ENCODE measurements at regions not wholly inside any gene's neighbourhood (a gene's known extent, or its start where the extent isn't known, plus 50 kb on each side); places are given as distances from the start of the nearest gene placed in this dataset.

DNA sequence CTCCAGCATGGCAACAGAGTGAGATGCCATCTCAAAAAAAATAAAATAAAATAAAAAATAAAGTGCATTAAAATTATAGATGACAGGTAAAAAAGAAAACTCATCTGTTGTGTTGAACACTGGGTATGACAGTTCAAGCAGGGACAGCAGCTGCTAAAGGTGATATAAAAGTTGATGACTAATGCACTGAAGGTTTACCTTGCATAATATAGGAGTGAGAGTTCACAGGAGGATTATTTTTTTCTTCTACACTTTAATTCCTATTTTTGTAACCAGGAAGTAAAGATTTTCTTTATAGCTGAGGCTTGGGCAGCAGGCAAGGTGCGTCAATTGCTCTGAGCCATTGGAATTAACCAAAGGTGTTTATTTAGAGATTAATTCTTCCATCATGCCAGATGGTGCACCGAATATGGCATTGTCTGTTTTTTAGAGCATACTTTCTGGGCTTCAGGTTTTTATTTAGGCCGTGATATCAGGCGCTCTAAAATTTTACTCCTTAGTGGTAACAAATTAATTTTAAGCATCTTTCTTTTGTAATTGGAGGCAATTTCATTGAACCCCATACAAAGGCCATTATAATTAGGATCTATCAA is 337.0 kb upstream of the SLC10A2 start:
- Histone ChIP-seq H3K14ac (ENCODE audit: low read length) (no peak overlapping the region), H3K9ac (ENCODE audit: low read depth, low read length, poor library complexity) (no peak overlapping the region), H2AK5ac (ENCODE audit: low read depth, low read length) (no peak overlapping the region), H2AFZ (ENCODE audit: low read length) (no peak overlapping the region), H4K8ac (ENCODE audit: low read depth, low read length) (no peak overlapping the region), H3K4me2 (ENCODE audit: insufficient read depth, low read length, poor library complexity, severe bottlenecking) (no peak overlapping the region), H4K91ac (ENCODE audit: low read depth, low read length, poor library complexity) (no peak overlapping the region), H2BK15ac (ENCODE audit: low read length) (no peak overlapping the region), H3K23ac (ENCODE audit: low read depth, low read length, poor library complexity) (no peak overlapping the region), H3K79me1 (ENCODE audit: low read depth, low read length) (no peaks in the 10 kb centered on the region), H3K18ac (ENCODE audit: low read length) (no peak overlapping the region), H2BK5ac (ENCODE audit: low read length) (no peak overlapping the region), H3K27me3 (ENCODE audit: control insufficient read depth in 3 of 3, insufficient read depth in 3 of 3, low read depth in 1 of 3, low read length in 3 of 3) (no peaks in the 10 kb centered on the region), H2BK12ac (ENCODE audit: low read length) (no peak overlapping the region), H3K4me3 (ENCODE audit: low read length in 2 of 2) (no peak overlapping the region), H3K36me3 (replicated peaks in 1 of 2; ENCODE audit: control insufficient read depth in 2 of 2, insufficient read depth in 2 of 2, low read length in 2 of 2) (no peaks in the 10 kb centered on the region), H3K9me3 (replicated peaks in 1 of 2; ENCODE audit: control insufficient read depth in 2 of 2, insufficient read depth in 1 of 2, low read depth in 1 of 2, low read length in 2 of 2) (peaks cover 0 to 2% of the 10 kb centered on the region in 2 donors), H3K27ac (replicated peaks; ENCODE audit: low read length) (no peak overlapping the region), H2BK120ac (ENCODE audit: low read depth, low read length) (no peak overlapping the region), H3K4ac (ENCODE audit: low read length) (no peak overlapping the region), H3K4me1 (ENCODE audit: control insufficient read depth in 2 of 2, insufficient read depth in 1 of 2, low read depth in 1 of 2, low read length in 2 of 2) (no peaks in the 10 kb centered on the region)
- no CpG with 5 or more reads among the region's 4 CpGs for WGBS, 2 donors (ENCODE audit: extremely low coverage in 2 of 2, insufficient read length in 2 of 2, insufficient replicate concordance in 1 of 2)
- no peak for DNase-seq (ENCODE audit: low spot score)

DNA sequence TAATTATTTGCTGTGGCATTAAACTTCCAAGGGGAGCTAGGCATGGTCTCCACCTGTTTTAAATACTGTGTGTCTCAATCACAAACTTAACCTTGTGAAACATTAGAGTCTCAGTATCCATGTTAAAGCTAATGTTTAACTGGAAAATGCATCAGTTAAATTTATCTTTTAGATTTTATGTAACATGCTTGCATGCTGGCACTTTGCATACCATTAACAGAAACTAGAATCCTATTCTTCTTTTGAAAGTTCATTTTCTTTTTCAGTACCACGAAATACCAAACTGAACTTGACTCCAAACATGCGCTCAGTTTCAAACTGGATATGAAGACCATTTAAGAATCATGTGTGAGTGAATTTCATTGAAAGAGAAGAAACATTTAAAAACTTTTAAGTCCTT is 328.9 kb upstream of the SLC10A2 start:
- no peak overlapping the region for H4K91ac ChIP-seq (ENCODE audit: low read depth, low read length, poor library complexity)
- peaks cover 0 to 2% of the 10 kb centered on the region in 2 donors for H3K9me3 ChIP-seq (replicated peaks in 1 of 2; ENCODE audit: control insufficient read depth in 2 of 2, insufficient read depth in 1 of 2, low read depth in 1 of 2, low read length in 2 of 2)
- no peak overlapping the region for H2AFZ ChIP-seq (ENCODE audit: low read length)
- H3K36me3 ChIP-seq (replicated peaks in 1 of 2; ENCODE audit: control insufficient read depth in 2 of 2, insufficient read depth in 2 of 2, low read length in 2 of 2) = no peaks in the 10 kb centered on the region
- H3K27ac ChIP-seq (replicated peaks; ENCODE audit: low read length) = no peak overlapping the region
- H2BK5ac ChIP-seq (ENCODE audit: low read length) = no peak overlapping the region
- H3K79me1 ChIP-seq (ENCODE audit: low read depth, low read length) = no peaks in the 10 kb centered on the region
- H3K4me2 ChIP-seq (ENCODE audit: insufficient read depth, low read length, poor library complexity, severe bottlenecking) = no peak overlapping the region
- no peak overlapping the region for H2AK5ac ChIP-seq (ENCODE audit: low read depth, low read length)
- no peak overlapping the region for H3K9ac ChIP-seq (ENCODE audit: low read depth, low read length, poor library complexity)
- no peak for DNase-seq (ENCODE audit: low spot score)
- H2BK12ac ChIP-seq (ENCODE audit: low read length) = no peak overlapping the region
- no peak overlapping the region for H3K4me3 ChIP-seq (ENCODE audit: low read length in 2 of 2)
- WGBS, 2 donors (ENCODE audit: extremely low coverage in 2 of 2, insufficient read length in 2 of 2, insufficient replicate concordance in 1 of 2) = no CpG with 5 or more reads among the region's 2 CpGs
- H3K23ac ChIP-seq (ENCODE audit: low read depth, low read length, poor library complexity) = no peak overlapping the region
- H3K4ac ChIP-seq (ENCODE audit: low read length) = no peak overlapping the region
- no peak overlapping the region for H2BK120ac ChIP-seq (ENCODE audit: low read depth, low read length)
- no peaks in the 10 kb centered on the region for H3K4me1 ChIP-seq (ENCODE audit: control insufficient read depth in 2 of 2, insufficient read depth in 1 of 2, low read depth in 1 of 2, low read length in 2 of 2)
- no peak overlapping the region for H3K18ac ChIP-seq (ENCODE audit: low read length)
- no peak overlapping the region for H2BK15ac ChIP-seq (ENCODE audit: low read length)
- H3K27me3 ChIP-seq (ENCODE audit: control insufficient read depth in 3 of 3, insufficient read depth in 3 of 3, low read depth in 1 of 3, low read length in 3 of 3) = peaks cover 0 to 2% (median 0%) of the 10 kb centered on the region in 3 experiments
- no peak overlapping the region for H4K8ac ChIP-seq (ENCODE audit: low read depth, low read length)
- H3K14ac ChIP-seq (ENCODE audit: low read length) = no peak overlapping the region

- Histone ChIP-seq H2BK120ac (ENCODE audit: low read depth, low read length) (no peak overlapping the region), H2BK15ac (ENCODE audit: low read length) (no peak overlapping the region), H3K18ac (ENCODE audit: low read length) (no peak overlapping the region), H3K27me3 (ENCODE audit: control insufficient read depth in 3 of 3, insufficient read depth in 3 of 3, low read depth in 1 of 3, low read length in 3 of 3) (peaks cover 0 to 2% (median 0%) of the 10 kb centered on the region in 3 experiments), H3K4me3 (ENCODE audit: low read length in 2 of 2) (no peak overlapping the region), H4K91ac (ENCODE audit: low read depth, low read length, poor library complexity) (no peak overlapping the region), H3K9me3 (replicated peaks in 1 of 2; ENCODE audit: control insufficient read depth in 2 of 2, insufficient read depth in 1 of 2, low read depth in 1 of 2, low read length in 2 of 2) (peaks cover 0 to 2% of the 10 kb centered on the region in 2 donors), H3K9ac (ENCODE audit: low read depth, low read length, poor library complexity) (no peak overlapping the region), H2AK5ac (ENCODE audit: low read depth, low read length) (no peak overlapping the region), H3K14ac (ENCODE audit: low read length) (no peak overlapping the region), H3K4ac (ENCODE audit: low read length) (no peak overlapping the region), H4K8ac (ENCODE audit: low read depth, low read length) (no peak overlapping the region), H2AFZ (ENCODE audit: low read length) (no peak overlapping the region), H3K79me1 (ENCODE audit: low read depth, low read length) (no peaks in the 10 kb centered on the region), H2BK5ac (ENCODE audit: low read length) (no peak overlapping the region), H3K27ac (replicated peaks; ENCODE audit: low read length) (no peak overlapping the region), H3K4me1 (ENCODE audit: control insufficient read depth in 2 of 2, insufficient read depth in 1 of 2, low read depth in 1 of 2, low read length in 2 of 2) (no peaks in the 10 kb centered on the region), H3K23ac (ENCODE audit: low read depth, low read length, poor library complexity) (no peak overlapping the region), H3K4me2 (ENCODE audit: insufficient read depth, low read length, poor library complexity, severe bottlenecking) (no peak overlapping the region), H3K36me3 (replicated peaks in 1 of 2; ENCODE audit: control insufficient read depth in 2 of 2, insufficient read depth in 2 of 2, low read length in 2 of 2) (no peaks in the 10 kb centered on the region), H2BK12ac (ENCODE audit: low read length) (no peak overlapping the region)
- DNase-seq (ENCODE audit: low spot score) = no peak
- no CpG with 5 or more reads among the region's 2 CpGs for WGBS, 2 donors (ENCODE audit: extremely low coverage in 2 of 2, insufficient read length in 2 of 2, insufficient replicate concordance in 1 of 2)
Observed at GRCh38 chr13:103394618-103395017, 328.4 kb upstream of the SLC10A2 start.

DNA sequence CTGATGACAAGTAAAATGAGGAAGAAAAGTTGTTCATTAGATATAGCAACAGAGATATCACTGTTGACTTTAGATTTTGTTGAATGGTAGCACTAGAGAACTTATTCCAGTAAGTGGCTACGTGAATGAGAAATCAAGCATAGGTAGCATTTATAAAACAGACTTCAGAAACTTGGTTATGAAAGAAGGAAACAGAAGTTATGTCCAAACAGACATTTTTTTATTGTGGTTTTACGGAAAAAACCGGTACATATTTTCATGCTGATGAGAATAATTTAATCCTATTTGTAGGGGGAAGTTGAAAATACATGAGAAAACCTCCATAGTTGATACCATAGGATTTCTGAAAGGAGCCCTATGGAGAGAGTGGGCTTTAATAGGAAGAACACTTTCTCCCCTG is 325.7 kb upstream of the SLC10A2 start:
- H3K4me3 ChIP-seq (ENCODE audit: low read length in 2 of 2) = no peak overlapping the region
- no CpG with 5 or more reads among the region's 3 CpGs for WGBS, 2 donors (ENCODE audit: extremely low coverage in 2 of 2, insufficient read length in 2 of 2, insufficient replicate concordance in 1 of 2)
- H2BK5ac ChIP-seq (ENCODE audit: low read length) = no peak overlapping the region
- no peak overlapping the region for H2BK15ac ChIP-seq (ENCODE audit: low read length)
- H4K91ac ChIP-seq (ENCODE audit: low read depth, low read length, poor library complexity) = no peak overlapping the region
- H4K8ac ChIP-seq (ENCODE audit: low read depth, low read length) = no peak overlapping the region
- H3K27ac ChIP-seq (replicated peaks; ENCODE audit: low read length) = no peak overlapping the region
- no peak overlapping the region for H2AK5ac ChIP-seq (ENCODE audit: low read depth, low read length)
- no peak for DNase-seq (ENCODE audit: low spot score)
- H3K27me3 ChIP-seq (ENCODE audit: control insufficient read depth in 3 of 3, insufficient read depth in 3 of 3, low read depth in 1 of 3, low read length in 3 of 3) = peaks cover 0 to 2% (median 0%) of the 10 kb centered on the region in 3 experiments
- no peak overlapping the region for H3K18ac ChIP-seq (ENCODE audit: low read length)
- no peak overlapping the region for H3K4ac ChIP-seq (ENCODE audit: low read length)
- no peaks in the 10 kb centered on the region for H3K79me1 ChIP-seq (ENCODE audit: low read depth, low read length)
- H3K23ac ChIP-seq (ENCODE audit: low read depth, low read length, poor library complexity) = no peak overlapping the region
- no peak overlapping the region for H3K14ac ChIP-seq (ENCODE audit: low read length)
- no peak overlapping the region for H2BK120ac ChIP-seq (ENCODE audit: low read depth, low read length)
- no peak overlapping the region for H3K4me2 ChIP-seq (ENCODE audit: insufficient read depth, low read length, poor library complexity, severe bottlenecking)
- H2BK12ac ChIP-seq (ENCODE audit: low read length) = no peak overlapping the region
- H2AFZ ChIP-seq (ENCODE audit: low read length) = no peak overlapping the region
- H3K9me3 ChIP-seq (replicated peaks in 1 of 2; ENCODE audit: control insufficient read depth in 2 of 2, insufficient read depth in 1 of 2, low read depth in 1 of 2, low read length in 2 of 2) = no peaks in the 10 kb centered on the region
- no peaks in the 10 kb centered on the region for H3K36me3 ChIP-seq (replicated peaks in 1 of 2; ENCODE audit: control insufficient read depth in 2 of 2, insufficient read depth in 2 of 2, low read length in 2 of 2)
- no peaks in the 10 kb centered on the region for H3K4me1 ChIP-seq (ENCODE audit: control insufficient read depth in 2 of 2, insufficient read depth in 1 of 2, low read depth in 1 of 2, low read length in 2 of 2)
- H3K9ac ChIP-seq (ENCODE audit: low read depth, low read length, poor library complexity) = no peak overlapping the region

Measured in neuronal stem cell (in vitro differentiated cells).